Keratinocyte (primary cell): ENCODE measurements at regions not wholly inside any gene's neighbourhood (a gene's known extent, or its start where the extent isn't known, plus 50 kb on each side); places are given as distances from the start of the nearest gene placed in this dataset.

Experiments
- CTCF ChIP-seq, 3 experiments: IDR thresholded peaks in 1 of 3; conservative IDR thresholded peaks in 1 of 3; optimal IDR thresholded peaks in 1 of 3; 2 replicates in 2 of 3; 3 replicates in 1 of 3; pipeline versions ENCODE3 to v1.5.1; 2011; ENCODE audit warnings: low read length in 3 of 3, mild to moderate bottlenecking in 3 of 3, moderate library complexity in 2 of 3, control low read depth in 1 of 3, inconsistent platforms in 1 of 3; ENCODE audit not compliant: insufficient read depth in 2 of 3; ENCODE audit errors: extremely low read depth in 1 of 3
- EZH2 ChIP-seq: IDR thresholded peaks from one replicate; pipeline ENCODE4 v1.6.1; 2012; ENCODE audit warnings: inconsistent platforms, mild to moderate bottlenecking, low read length, moderate library complexity

GRCh38 chr12:20300457-20300856 lies 67.9 kb upstream of the PDE3A start:
- TF ChIP-seq EZH2, result no peak
- no peak for TF ChIP-seq CTCF (optimal IDR thresholded peaks at IDR 0.05 in 1 of 3, IDR thresholded peaks at IDR 0.05 in 1 of 3, conservative IDR thresholded peaks at IDR 0.05 in 1 of 3; ENCODE audit: extremely low read depth in 1 of 3, insufficient read depth in 2 of 3, low read length in 3 of 3)
